Stimulated activated CD8-positive, alpha-beta memory T cell treated with anti-CD3 and anti-CD28 coated beads, Interleukin-12 subunit alpha, Interleukin-12 subunit beta, amount 100 ng/mL, for 1 hour (primary cell): ENCODE measurements at regions not wholly inside any gene's neighbourhood (a gene's known extent, or its start where the extent isn't known, plus 50 kb on each side); places are given as distances from the start of the nearest gene placed in this dataset.
"Not testable (repeated sequence)": the region's sequence is repeated elsewhere in the genome, so short reads cannot be mapped to it uniquely, and the experiment has no call there.

Experiments used
- DNase-seq: peaks from one replicate; pipeline ENCODE4 v3.0.0-alpha.2; 2020; ENCODE audit warnings: low read depth

GRCh38 chr15:94840794-94841783 lies 609.7 kb downstream of the MCTP2 start:
- no peak for DNase-seq

GRCh38 chr15:94843060-94843459 lies 611.7 kb downstream of the MCTP2 start:
- no peak for DNase-seq

- DNase-seq: no peak
Observed at GRCh38 chr15:94844198-94844537, 612.8 kb downstream of the MCTP2 start.

GRCh38 chr15:94844538-94845389 lies 613.4 kb downstream of the MCTP2 start:
- DNase-seq: no peak

- DNase-seq: no peak
Observed at GRCh38 chr15:94845390-94845716, 614.0 kb downstream of the MCTP2 start.

GRCh38 chr15:94847325-94847724 lies 616.0 kb downstream of the MCTP2 start:
- DNase-seq: no peak

- no peak for DNase-seq
Observed at GRCh38 chr15:94848054-94848453, 616.7 kb downstream of the MCTP2 start.

GRCh38 chr15:94855018-94855408 lies 623.7 kb downstream of the MCTP2 start:
- DNase-seq: no peak

- no peak for DNase-seq
Observed at GRCh38 chr15:94855409-94856266, 624.3 kb downstream of the MCTP2 start.

- DNase-seq: no peak
Observed at GRCh38 chr15:94856267-94856854, 625.0 kb downstream of the MCTP2 start.

GRCh38 chr15:94857466-94857865 lies 626.1 kb downstream of the MCTP2 start:
- no peak for DNase-seq

GRCh38 chr15:94858011-94858410 lies 626.6 kb downstream of the MCTP2 start:
- DNase-seq: no peak

GRCh38 chr15:94858449-94858848 lies 627.1 kb downstream of the MCTP2 start:
- DNase-seq: no peak

- no peak for DNase-seq
Observed at GRCh38 chr15:94858920-94859319, 627.6 kb downstream of the MCTP2 start.

- DNase-seq: no peak
Observed at GRCh38 chr15:94864600-94864999, 633.2 kb downstream of the MCTP2 start.

GRCh38 chr15:94868265-94868664 lies 636.9 kb downstream of the MCTP2 start:
- not testable (repeated sequence) for DNase-seq

GRCh38 chr15:94875550-94875949 lies 644.2 kb downstream of the MCTP2 start:
- no peak for DNase-seq

GRCh38 chr15:94877833-94878232 lies 646.5 kb downstream of the MCTP2 start:
- no peak for DNase-seq

GRCh38 chr15:94882071-94882712 lies 650.8 kb downstream of the MCTP2 start:
- no peak for DNase-seq

- DNase-seq: no peak
Observed at GRCh38 chr15:94887391-94887790, 656.0 kb downstream of the MCTP2 start.

GRCh38 chr15:94889153-94889552 lies 657.8 kb downstream of the MCTP2 start:
- DNase-seq: no peak
